HL-60 (cell line): ENCODE measurements at regions not wholly inside any gene's neighbourhood (a gene's known extent, or its start where the extent isn't known, plus 50 kb on each side); places are given as distances from the start of the nearest gene placed in this dataset.

Experiments
- POLR2AphosphoS5 ChIP-seq: IDR thresholded peaks from 2 replicates; pipeline ENCODE4 v1.6.1; 2012; ENCODE audit warnings: low read depth
- TF ChIP-seq, protein P1 (sequence below): IDR thresholded peaks from one replicate; pipeline ENCODE4 v1.5.1; 2011; ENCODE audit warnings: low read length, control low read depth, inconsistent platforms; ENCODE audit not compliant: insufficient read depth
- TF ChIP-seq, protein P2 (sequence below): IDR thresholded peaks from 2 replicates; pipeline ENCODE4 v1.6.1; 2012; ENCODE audit warnings: low read depth; ENCODE audit not compliant: insufficient replicate concordance

DNA sequence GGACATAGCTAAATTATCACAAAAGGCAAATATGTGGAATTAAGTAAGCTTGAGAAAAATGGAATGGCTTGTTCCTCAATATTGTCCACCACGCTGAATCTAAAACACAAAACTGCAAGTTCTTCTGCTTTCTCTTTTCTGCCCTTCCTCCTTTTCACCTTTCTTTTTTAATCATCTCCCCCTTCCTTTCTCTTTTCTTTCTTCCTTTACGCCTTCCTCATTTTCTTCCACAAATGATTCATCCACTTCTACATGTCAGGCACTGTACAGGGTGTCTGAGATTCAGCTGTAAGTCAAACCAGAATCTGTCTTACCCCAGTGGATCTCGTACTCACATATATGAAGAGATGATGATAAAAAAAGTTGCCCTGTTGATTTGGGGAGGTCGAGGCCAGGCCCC lies 1182.5 kb downstream of the MRPL39 start:
- TF ChIP-seq, protein P1, sequence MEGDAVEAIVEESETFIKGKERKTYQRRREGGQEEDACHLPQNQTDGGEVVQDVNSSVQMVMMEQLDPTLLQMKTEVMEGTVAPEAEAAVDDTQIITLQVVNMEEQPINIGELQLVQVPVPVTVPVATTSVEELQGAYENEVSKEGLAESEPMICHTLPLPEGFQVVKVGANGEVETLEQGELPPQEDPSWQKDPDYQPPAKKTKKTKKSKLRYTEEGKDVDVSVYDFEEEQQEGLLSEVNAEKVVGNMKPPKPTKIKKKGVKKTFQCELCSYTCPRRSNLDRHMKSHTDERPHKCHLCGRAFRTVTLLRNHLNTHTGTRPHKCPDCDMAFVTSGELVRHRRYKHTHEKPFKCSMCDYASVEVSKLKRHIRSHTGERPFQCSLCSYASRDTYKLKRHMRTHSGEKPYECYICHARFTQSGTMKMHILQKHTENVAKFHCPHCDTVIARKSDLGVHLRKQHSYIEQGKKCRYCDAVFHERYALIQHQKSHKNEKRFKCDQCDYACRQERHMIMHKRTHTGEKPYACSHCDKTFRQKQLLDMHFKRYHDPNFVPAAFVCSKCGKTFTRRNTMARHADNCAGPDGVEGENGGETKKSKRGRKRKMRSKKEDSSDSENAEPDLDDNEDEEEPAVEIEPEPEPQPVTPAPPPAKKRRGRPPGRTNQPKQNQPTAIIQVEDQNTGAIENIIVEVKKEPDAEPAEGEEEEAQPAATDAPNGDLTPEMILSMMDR: no peak
- TF ChIP-seq, protein P2, sequence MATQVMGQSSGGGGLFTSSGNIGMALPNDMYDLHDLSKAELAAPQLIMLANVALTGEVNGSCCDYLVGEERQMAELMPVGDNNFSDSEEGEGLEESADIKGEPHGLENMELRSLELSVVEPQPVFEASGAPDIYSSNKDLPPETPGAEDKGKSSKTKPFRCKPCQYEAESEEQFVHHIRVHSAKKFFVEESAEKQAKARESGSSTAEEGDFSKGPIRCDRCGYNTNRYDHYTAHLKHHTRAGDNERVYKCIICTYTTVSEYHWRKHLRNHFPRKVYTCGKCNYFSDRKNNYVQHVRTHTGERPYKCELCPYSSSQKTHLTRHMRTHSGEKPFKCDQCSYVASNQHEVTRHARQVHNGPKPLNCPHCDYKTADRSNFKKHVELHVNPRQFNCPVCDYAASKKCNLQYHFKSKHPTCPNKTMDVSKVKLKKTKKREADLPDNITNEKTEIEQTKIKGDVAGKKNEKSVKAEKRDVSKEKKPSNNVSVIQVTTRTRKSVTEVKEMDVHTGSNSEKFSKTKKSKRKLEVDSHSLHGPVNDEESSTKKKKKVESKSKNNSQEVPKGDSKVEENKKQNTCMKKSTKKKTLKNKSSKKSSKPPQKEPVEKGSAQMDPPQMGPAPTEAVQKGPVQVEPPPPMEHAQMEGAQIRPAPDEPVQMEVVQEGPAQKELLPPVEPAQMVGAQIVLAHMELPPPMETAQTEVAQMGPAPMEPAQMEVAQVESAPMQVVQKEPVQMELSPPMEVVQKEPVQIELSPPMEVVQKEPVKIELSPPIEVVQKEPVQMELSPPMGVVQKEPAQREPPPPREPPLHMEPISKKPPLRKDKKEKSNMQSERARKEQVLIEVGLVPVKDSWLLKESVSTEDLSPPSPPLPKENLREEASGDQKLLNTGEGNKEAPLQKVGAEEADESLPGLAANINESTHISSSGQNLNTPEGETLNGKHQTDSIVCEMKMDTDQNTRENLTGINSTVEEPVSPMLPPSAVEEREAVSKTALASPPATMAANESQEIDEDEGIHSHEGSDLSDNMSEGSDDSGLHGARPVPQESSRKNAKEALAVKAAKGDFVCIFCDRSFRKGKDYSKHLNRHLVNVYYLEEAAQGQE: no peak
- TF ChIP-seq POLR2AphosphoS5: no peak
